HG03060 (cell line): ENCODE measurements at regions not wholly inside any gene's neighbourhood (a gene's known extent, or its start where the extent isn't known, plus 50 kb on each side); places are given as distances from the start of the nearest gene placed in this dataset.
"Not testable (repeated sequence)": the region's sequence is repeated elsewhere in the genome, so short reads cannot be mapped to it uniquely, and the experiment has no call there.

Experiments used
- ATAC-seq: cut with Tn5 transposase; IDR thresholded peaks from one replicate; pipeline ENCODE4 v1.9.1; 2021; ENCODE audit warnings: low read depth, moderate number of reproducible peaks; ENCODE audit not compliant: unreplicated experiment

GRCh38 chr5:32916648-32917047 lies 205.5 kb downstream of the NPR3 start:
- no peak for ATAC-seq

DNA sequence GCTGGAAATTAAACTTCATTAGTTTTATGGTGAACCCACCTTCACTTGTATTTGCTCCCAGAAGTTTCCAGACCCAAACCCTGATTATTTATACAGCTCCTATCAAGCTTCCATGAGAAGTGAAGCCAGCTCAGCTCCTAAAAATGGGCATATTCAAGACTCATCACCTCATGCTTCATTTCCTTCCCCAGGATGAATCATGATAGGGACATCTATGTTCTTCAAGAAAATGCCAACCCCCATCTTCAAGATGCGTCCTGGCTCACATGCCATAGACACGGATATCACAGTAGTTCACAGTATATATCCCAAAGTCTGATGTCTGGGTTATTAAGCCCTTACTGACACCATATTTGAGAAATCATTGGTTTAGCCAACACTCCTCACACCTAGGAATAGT lies 217.6 kb downstream of the NPR3 start:
- no peak for ATAC-seq

DNA sequence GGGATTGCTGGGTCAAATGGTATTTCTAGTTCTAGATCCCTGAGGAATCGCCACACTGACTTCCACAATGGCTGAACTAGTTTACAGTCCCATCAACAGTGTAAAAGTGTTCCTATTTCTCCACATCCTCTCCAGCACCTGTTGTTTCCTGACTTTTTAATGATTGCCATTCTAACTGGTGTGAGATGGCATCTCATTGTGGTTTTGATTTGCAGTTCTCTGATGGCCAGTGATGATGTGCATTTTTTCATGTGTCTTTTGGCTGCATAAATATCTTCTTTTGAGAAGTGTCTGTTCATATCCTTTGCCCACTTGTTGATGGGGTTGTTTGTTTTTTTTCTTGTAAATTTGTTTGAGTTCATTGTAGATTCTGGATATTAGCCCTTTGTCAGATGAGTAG lies 220.3 kb downstream of the NPR3 start:
- ATAC-seq = not testable (repeated sequence)

- no peak for ATAC-seq
Measured at GRCh38 chr5:32932241-32932935, 221.3 kb downstream of the NPR3 start.

DNA sequence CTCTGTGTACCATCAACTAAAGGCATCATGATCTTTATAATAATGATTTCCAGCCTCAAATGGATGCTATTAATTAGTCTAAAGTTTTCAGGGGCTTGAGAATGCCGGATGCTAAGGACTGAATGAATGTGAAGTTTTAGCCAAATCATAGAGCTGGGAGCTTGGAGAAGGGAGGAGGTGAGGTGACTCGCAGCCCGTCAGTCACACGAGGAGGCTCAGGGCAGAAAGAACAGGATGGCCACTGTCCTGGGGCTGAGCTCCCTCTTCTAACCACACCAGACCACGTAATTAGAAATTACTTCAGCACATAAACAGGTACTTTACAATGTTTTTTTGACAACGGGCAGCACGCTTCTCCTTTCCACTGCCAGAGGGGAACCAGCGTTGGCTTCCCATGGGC lies 222.6 kb downstream of the NPR3 start:
- ATAC-seq = no peak

GRCh38 chr5:32934529-32934928 lies 223.4 kb downstream of the NPR3 start:
- no peak for ATAC-seq

DNA sequence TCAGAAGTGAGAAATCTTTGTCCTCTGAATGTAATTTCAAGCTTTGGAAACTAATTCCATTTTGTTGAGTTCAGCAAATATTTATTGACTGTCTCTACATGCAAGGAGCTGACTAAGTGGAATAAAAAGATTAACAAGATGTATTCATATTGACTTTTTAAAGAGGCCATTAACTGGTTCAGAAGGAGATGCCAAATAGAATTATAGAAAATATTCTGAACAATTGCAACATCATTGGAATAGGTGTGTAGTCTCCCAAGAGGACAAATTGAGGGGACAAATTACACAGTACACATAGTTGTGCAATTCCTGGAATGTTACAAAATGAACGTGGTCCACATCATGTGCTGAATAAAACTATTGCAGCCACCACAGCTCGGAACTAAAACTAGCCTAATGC lies 224.2 kb downstream of the NPR3 start:
- ATAC-seq = no peak

DNA sequence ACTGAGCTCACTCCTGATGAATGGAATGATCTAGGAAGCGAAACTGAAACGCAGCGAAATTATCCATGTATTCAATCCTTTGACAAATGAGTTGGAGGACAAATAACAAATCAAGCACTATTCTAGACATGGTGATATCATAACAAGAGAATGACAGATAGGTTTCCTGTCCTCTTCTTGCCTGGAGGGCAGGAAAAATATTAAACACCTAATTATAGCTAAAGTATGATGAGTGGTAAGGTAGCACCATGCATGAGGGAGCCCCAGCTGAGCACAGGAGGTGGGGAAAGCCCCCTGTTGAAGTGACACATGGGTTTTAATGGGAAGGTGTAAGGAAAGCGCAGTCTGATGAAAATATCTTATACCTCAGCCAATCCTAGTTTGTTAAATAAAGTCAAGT lies 225.2 kb downstream of the NPR3 start:
- no peak for ATAC-seq

DNA sequence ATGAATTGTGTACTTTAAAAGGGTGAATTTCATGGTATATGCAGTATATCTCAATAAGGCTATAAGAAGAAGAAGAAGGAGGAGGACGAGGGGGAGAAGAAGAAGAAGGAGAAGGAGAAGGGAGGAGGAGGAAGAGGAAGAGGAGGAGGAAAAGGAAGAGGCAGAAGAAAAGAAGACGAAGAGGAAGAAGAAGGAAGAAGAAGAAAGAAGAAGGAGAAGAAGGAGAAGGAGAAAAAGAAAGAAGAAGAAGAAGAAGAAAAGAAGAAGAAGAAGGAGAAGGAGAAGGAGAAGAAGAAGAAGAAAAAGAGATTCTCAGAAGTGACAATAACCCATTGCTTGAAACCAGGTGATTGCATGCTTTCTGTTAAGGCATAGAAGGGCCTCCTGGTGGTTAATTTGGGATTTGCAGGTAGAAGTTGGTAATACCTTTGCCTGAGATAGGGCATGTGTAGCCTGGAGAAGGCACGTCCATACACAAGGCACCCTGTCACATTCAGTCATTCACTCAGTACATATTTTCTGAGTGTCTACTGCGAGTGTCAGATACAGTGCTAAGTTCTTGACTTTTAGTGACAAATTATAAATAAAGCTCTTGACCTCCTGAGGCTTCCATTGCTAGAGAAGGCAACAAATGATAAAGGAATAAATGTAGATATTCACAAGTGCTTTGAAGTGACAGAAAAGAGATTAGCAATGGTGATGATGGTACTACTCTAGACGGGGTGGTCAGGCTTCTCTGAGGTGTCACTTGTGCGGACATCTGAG lies 231.3 kb downstream of the NPR3 start:
- ATAC-seq = peak; percentile 60

- ATAC-seq = no peak
Measured at GRCh38 chr5:32949286-32949970, 238.3 kb downstream of the NPR3 start.

DNA sequence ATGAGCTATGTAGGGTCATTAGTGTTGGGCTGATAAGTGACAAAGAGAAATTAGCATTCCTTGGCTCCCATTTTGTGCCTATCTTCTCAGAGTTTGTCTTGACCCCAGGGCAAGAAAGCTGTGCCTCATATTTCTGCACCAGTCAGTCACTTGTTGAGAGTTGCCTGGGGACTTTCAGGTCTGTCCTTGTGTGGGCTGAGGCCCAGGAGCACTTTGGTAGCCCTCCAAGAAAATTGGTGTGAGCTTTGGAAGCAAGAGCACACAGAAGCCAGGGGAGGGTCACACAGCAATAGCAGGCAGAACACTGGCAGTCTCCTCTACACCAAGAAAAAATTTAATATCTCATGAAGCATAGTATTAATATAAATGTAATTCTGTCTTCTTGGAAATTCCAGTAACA lies 239.9 kb downstream of the NPR3 start:
- no peak for ATAC-seq

- no peak for ATAC-seq
Measured at GRCh38 chr5:32951878-32952277, 240.8 kb downstream of the NPR3 start.

DNA sequence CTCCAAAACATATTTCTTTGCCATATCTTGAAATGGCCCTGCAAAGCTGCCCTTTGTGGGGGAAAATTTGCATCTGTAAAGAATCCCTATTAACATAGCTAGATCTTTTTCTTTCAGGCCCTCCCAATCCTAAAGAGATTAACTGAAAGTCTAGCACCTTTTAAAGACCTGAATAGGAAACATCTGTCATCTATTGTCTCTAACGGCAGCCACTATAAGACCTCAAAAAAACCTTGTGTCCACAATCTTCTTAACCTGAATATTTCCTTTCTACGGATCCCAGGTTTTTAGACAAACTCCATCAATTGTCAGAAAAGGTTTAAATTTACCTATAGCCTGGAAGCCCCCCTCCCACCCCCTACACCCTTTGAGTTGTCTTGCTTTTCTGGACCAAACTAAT lies 241.3 kb downstream of the NPR3 start:
- not testable (repeated sequence) for ATAC-seq

DNA sequence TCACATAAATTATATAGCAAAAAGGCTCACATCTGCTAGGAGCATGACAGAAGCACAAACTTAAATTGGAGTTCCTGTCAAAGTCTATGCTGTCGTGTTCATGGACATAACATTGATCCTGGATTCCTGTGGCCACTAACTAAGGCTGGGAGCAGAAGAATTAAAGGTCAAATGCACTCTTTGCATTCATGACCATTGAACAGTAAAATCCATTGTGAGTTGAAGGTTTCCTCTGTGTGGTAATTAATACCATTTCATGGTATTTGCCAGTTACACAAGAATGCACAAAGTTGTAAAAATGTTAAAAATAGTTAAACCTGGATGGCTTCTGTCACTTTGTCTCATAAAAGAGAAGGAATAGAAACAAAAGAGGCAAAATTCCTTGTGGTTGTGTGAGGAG lies 242.6 kb downstream of the NPR3 start:
- no peak for ATAC-seq

DNA sequence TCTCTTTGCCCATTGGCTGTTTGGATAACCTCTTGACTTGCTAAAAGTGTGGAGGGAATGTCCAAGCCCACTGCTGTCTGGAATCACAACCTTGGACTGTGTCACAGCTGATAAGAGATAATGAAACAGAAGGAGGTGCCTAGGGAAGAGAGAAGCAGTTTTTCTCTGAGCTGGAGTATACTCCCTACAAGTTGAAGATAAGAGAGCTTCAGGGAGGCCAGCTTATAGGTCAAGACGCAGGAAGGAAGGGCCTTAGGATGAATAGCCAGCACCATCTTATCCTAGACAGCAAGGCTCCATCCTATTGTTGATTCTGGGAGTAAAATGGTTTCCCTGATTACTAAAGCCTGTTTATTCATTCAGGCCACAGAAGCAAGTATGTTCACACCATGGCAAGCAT lies 244.7 kb downstream of the NPR3 start:
- ATAC-seq = no peak

- ATAC-seq = no peak
Measured at GRCh38 chr5:32960340-32961058, 249.4 kb downstream of the NPR3 start.

DNA sequence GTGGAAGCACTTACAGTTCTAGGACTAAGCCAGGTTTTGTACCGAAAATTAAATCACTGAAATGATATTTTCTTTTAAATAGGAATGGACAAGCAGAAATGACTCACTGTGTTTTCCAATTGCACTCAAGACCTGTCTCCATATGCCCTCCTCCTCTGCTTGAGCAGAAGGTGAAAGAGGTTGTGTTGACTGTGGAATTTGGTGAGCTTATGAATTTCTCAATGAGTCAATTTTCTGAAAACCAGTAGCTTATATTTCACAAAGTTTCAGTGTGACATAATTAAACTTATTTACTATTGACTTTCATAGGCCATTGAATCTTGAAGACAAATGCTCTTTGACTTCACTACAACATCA lies 249.9 kb downstream of the NPR3 start:
- no peak for ATAC-seq

GRCh38 chr5:32964261-32964660 lies 253.1 kb downstream of the NPR3 start:
- ATAC-seq = no peak

- no peak for ATAC-seq
Measured at GRCh38 chr5:32973646-32974045, 262.5 kb downstream of the NPR3 start.

DNA sequence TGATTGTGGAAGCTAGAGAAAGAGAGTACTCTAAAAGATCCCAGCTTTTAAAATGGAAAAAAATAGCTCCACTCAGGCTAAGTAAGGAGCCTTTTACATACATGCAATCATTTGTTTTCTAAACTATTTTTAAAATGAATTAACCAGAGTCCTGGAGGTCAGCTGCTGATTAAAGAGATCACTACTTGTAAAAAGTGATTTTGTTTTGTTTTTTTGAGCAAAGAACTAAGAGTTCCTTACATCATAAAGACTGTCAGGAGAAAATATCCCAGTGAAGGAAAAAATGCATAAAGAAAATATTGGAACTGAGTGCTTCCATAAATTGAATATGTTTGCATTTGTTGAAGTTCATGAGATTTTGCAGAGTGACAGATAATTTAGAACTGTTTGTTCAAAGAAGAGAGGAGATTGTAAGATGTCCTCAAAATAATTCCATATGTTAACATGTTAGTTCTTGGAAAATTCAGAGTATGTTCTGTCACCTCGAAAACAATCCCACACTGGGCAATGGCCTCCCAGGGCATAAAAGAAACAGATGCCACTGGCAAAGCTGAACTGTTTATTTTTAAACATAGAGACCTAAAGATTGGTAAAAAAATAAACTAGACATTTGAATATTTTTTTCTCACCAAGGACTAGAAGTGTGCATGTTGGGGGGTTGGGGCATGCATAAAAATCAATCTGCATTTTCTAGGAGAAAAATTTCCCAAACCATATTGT lies 264.7 kb downstream of the NPR3 start:
- no peak for ATAC-seq
